Head of caudate nucleus (tissue), 42 donors: ENCODE measurements at regions not wholly inside any gene's neighbourhood (a gene's known extent, or its start where the extent isn't known, plus 50 kb on each side); places are given as distances from the start of the nearest gene placed in this dataset.

ENCODE experiments used
- DNase-seq, 42 donors: peaks; one replicate each; pipeline versions ENCODE4 v3.0.0 to v3.0.0-alpha.2; 2020 to 2021; ENCODE audit warnings: mixed read lengths in 7 of 42
- intact Hi-C: fragments of 100-400 bp; cut with DNase I; formaldehyde crosslinking; loops from one replicate; pipeline ENCODE4 v1.15.0; 2022

- intact Hi-C loops, result no loop called here
- DNase-seq, result no peak
Observed at GRCh38 chr2:65794994-65795393, 362.6 kb upstream of the SPRED2 start.

GRCh38 chr2:65791404-65791975 is 359.1 kb upstream of the SPRED2 start:
- intact Hi-C loops, result no loop called here
- DNase-seq, result no peak

DNA sequence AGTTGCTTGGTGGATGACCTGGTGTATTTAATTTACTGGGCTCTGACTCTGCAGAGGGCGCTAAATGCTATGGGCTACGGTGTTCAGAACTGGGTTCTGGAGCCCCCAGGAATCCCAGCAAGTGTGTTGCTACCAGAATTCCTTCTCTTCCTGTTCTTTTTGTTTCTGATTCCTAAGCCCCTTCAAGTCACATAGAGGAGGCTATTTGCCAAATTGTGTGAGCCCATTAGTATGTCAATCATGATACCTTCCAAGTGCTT is 358.2 kb upstream of the SPRED2 start:
- no peak for DNase-seq
- intact Hi-C loops, result no loop called here

DNA sequence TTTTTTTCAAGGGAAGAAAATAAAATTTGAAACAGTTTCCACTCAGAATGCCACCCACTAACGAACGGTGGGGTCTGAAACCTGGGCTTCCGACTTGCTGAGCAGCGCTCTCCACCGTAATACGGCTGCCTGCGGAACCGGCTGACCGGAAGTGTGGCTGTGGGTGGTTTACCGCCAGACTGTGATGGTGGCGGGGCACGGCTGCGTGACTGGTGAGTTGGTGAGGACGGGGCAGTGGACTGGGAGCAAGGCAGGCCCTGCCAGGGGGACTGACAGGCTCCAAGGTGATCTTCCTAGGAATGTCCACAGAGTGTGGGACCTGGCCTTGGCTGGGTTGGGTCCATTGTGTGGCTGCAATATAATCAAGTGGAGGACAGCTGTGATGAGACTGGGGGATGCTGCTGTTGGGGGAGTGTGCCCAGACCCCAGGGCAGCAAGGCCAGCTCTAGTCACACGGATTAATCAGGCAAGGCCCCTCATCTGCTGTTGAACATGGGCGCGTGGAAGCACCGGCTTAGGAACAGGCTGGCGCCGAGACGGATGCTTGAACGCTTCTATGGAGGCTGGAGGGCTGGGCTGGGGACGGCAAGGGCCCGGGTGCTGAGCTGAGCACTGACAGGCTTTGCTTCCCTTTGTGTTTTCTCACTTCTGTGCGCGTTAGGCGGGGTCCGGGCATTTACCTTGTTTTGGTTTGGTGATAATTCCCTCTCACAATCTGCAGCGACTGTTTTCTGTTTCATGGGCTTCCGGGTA is 357.7 kb upstream of the SPRED2 start:
- DNase-seq, result no peak
- intact Hi-C loops, result no loop called here

- DNase-seq, result no peak
- intact Hi-C loops, result no loop called here
Observed at GRCh38 chr2:65788556-65788955, 356.2 kb upstream of the SPRED2 start.

DNA sequence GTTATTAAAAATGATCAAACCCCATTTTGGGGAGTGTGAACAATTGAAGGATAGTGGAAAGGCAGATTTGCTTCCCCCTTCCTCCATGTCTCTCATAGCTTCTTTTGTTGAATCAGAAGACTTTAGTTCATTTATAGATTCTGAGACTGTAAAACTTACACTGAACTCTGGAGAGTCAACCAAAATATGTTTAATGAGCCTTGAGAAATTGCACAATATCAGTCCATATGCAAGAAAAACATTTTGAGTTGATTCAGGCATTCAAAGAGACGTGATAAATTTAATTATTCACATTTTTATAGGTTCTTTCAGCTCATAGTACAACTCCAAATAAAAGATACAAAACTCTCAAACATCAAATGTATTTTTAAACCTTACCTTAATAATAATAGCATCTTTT is 354.4 kb upstream of the SPRED2 start:
- intact Hi-C loops, result no loop called here
- DNase-seq, result no peak

DNA sequence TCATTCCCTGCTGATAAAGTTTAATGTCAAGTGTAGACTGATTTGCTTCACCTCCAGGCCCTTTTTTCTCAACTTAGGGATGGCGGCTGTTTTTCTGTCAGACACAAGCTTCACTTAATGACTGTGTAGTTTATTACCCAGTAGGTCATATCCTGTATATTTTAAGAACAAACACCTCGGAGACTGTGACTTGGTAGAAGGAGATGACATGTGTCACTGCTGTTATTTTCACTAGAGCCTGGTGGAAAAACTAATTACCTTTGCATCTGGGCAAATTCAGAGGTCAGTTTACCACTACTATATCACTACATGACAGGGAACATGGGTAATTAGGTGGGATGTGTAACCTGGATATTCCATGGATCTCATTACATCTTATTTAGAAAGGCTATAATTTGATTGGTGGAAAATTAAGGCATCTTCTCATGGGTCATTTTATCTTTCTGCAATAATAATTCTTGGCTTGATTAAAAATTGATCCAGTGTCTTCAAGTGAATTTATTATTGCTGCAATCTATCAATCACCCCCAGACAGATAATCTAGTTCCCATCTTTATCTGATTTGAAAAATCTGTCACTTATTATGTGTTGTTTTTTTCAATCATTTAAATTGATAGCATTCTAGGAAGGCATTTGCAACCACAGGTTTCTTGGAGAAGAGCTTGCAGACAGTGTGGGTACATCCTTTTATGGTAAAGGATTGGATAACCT is 353.8 kb upstream of the SPRED2 start:
- DNase-seq, result no peak
- intact Hi-C loops, result no loop called here

DNA sequence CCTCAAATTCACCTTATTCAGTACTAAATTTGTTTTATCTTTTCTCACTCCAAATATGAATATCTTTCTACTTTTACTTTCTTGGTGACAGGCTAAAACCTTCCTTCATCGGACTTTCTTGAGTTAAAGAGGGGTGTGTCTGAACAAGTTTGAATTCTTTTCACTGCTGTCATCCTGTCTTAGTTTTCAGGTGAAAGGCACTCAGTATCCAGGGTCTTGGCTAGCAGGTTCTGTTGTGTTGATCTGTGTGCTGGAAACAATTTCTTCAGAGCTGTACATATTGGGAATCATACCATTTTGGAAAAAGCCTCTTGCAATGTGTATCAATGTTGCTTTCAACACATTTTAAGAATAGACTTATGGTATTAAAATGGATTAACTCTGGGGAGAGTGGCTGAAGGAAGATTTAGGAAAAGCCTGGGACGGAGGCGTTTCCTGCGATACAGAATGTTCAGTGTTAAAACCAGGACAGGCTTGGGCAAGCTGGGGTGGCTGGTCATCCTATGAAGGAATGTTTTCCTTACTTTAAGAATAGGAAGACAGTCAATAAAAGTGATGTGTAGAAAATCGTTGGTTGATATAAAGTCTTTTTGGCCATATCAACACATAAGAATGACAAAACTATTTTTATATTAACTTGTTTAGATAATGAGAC is 350.7 kb upstream of the SPRED2 start:
- intact Hi-C loops, result no loop called here
- DNase-seq, result no peak

DNA sequence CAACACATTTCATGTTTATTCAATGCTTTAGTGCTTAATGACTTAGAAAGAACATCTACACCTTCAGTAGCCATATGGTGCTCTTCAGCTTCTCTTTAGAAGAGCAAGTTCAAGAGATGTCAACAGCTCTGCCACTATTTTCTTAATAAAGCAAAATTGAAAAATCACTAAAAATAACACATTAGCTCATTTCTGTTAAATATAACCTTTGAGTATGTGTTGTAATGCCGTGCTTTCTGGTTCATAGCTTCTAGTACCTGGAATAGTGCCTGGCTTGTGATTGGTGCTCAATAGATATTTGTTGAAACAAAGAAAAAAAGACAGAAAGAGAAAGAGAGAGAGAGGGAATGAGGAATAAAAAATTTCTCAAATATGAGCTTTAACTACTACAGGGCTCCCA is 349.8 kb upstream of the SPRED2 start:
- no peak for DNase-seq
- intact Hi-C loops, result no loop called here

DNA sequence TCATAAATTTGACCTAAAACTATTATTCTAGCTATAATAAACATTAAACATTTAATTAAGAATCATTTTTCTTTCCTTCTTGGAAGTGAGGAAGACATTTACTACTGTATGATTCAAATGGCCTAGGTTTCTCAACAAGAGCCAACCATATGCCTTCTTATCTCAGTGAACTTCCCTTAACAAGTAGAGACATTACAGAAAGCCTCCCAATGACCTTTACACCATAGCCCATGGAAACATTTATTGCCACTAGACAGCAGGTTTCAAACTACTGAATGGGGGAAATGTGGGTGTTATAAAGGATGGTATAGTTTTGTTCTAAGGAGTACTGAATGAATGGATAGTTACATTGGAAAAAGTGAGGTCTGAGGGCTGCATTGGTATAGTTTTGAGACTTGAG is 349.4 kb upstream of the SPRED2 start:
- intact Hi-C loops, result no loop called here

DNA sequence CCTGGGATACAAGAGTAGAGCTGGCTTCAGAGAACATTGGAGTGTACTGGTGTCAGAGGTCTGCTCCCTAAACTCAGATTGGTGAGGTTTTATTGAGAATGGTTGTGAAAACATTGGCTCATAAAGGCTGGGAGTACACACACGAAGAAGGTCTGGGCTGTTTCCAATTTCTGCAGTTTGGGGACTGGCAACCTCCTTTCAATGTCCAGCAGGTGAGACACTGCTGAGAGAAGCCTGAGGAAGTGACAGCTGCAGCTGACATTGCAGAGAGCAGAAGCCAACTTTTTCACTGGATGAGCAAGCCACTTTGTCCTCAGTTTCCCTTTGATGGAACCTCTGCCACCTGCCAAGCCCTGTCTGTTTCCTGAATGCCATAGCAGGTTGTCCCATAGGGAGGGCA is 346.6 kb upstream of the SPRED2 start:
- intact Hi-C loops, result no loop called here
- no peak for DNase-seq

More for the DNA sequence above, 349.4 kb upstream of the SPRED2 start:
- DNase-seq, result no peak

- intact Hi-C loops, result no loop called here
Observed at GRCh38 chr2:65778137-65778536, 345.7 kb upstream of the SPRED2 start.

DNA sequence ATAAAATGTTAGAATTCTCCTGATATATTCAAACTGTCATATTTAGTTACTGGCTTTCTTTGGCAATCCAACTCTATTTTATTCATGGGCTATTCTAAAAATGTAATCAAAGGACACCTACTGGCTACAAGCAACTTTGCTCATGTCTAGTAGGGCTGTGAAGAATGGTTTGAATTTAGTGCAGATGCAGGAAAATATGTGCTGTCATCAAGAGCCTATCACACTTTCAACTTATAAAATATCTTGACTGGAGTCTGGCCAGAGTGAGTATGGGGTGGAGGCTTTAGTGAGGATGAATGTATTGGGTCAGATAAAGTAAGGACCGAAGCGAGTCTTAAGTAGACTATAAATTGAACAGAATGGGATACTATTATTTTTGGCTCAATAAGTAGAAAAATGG is 343.4 kb upstream of the SPRED2 start:
- intact Hi-C loops, result no loop called here
- DNase-seq, result no peak

More at GRCh38 chr2:65778137-65778536, 345.7 kb upstream of the SPRED2 start:
- no peak for DNase-seq

- DNase-seq, result no peak
- intact Hi-C loops, result no loop called here
Observed at GRCh38 chr2:65767946-65768345, 335.5 kb upstream of the SPRED2 start.

GRCh38 chr2:65766768-65767267 is 334.4 kb upstream of the SPRED2 start:
- no peak for DNase-seq

DNA sequence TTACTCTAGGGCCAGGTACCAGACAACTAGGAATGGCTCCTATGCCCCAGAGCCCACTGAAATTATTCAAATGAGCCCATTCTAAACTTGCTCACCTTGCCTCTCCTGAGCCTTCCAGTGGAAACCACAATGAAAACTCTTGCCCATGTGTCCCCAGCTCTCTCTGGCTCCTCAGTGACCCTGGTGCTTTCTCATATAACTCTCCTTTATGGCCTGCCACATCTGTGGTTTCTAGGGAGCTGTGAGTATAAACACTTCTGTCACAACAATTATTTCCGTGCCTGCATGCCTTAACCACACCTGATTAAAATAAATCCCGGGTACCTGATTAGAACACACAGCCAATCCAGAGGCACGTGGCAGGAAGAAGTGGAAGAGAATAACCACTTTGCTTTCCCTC is 333.0 kb upstream of the SPRED2 start:
- intact Hi-C loops, result no loop called here
- DNase-seq, result no peak

More at GRCh38 chr2:65766768-65767267, 334.4 kb upstream of the SPRED2 start:
- intact Hi-C loops, result no loop called here

DNA sequence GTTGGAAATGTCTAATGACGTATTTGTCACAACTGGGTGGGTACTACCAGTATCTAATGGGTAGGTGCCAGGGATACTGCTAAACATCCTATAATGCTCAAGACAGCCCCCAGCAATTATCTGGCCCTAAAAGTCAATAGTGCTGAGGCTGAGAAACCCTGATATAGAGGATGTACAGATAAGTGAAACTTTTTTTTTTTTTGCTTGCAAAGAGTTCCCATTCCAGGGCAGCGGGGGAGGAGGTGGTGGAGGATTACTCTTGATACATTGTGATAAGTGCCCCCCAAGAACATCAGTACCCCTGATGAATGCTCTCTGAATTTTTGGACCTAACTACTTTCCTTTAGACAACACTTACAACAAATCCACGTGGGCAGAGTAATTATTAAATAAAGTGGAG is 329.7 kb upstream of the SPRED2 start:
- DNase-seq, result no peak
- intact Hi-C loops, result no loop called here

GRCh38 chr2:65754219-65754618 is 321.8 kb upstream of the SPRED2 start:
- DNase-seq, result no peak
- intact Hi-C loops, result no loop called here

- no peak for DNase-seq
- intact Hi-C loops, result no loop called here
Observed at GRCh38 chr2:65751408-65751807, 319.0 kb upstream of the SPRED2 start.

GRCh38 chr2:65749545-65749944 is 317.1 kb upstream of the SPRED2 start:
- no peak for DNase-seq
- intact Hi-C loops, result no loop called here
